ENCODE measurements at regions not wholly inside any gene's neighbourhood (a gene's known extent, or its start where the extent isn't known, plus 50 kb on each side); places are given as distances from the start of the nearest gene placed in this dataset.
"Not testable (repeated sequence)": the region's sequence is repeated elsewhere in the genome, so short reads cannot be mapped to it uniquely, and the experiment has no call there.

- no peak for DNase-seq (ENCODE audit: low spot score)
These were observed 487.6 kb upstream of the BOD1L1 start for GRCh38 chr4:14115106-14115505.

- DNase-seq (ENCODE audit: low spot score) = no peak
These were observed 490.2 kb upstream of the BOD1L1 start for GRCh38 chr4:14117575-14118238.

GRCh38 chr4:14124816-14125215 lies 497.3 kb upstream of the BOD1L1 start:
- no peak for DNase-seq (ENCODE audit: low spot score)

- DNase-seq (ENCODE audit: low spot score) = no peak
These were observed 498.0 kb upstream of the BOD1L1 start for GRCh38 chr4:14125375-14126129.

GRCh38 chr4:14130551-14130950 lies 503.0 kb upstream of the BOD1L1 start:
- DNase-seq (ENCODE audit: low spot score) = no peak

GRCh38 chr4:14131335-14131734 lies 503.8 kb upstream of the BOD1L1 start:
- no peak for DNase-seq (ENCODE audit: low spot score)

- DNase-seq (ENCODE audit: low spot score) = no peak
These were observed 504.8 kb upstream of the BOD1L1 start for GRCh38 chr4:14132301-14132700.

- DNase-seq (ENCODE audit: low spot score) = no peak
These were observed 510.6 kb upstream of the BOD1L1 start for GRCh38 chr4:14138106-14138505.

- no peak for DNase-seq (ENCODE audit: low spot score)
These were observed 516.4 kb upstream of the BOD1L1 start for GRCh38 chr4:14143892-14144291.

- no peak for DNase-seq (ENCODE audit: low spot score)
These were observed 521.9 kb upstream of the BOD1L1 start for GRCh38 chr4:14149176-14150053.

- no peak for DNase-seq (ENCODE audit: low spot score)
These were observed 523.6 kb upstream of the BOD1L1 start for GRCh38 chr4:14151101-14151500.

- no peak for DNase-seq (ENCODE audit: low spot score)
These were observed 525.5 kb upstream of the BOD1L1 start for GRCh38 chr4:14152834-14153519.

GRCh38 chr4:14155803-14156202 lies 528.3 kb upstream of the BOD1L1 start:
- DNase-seq (ENCODE audit: low spot score) = no peak

GRCh38 chr4:14157262-14157661 lies 529.7 kb upstream of the BOD1L1 start:
- DNase-seq (ENCODE audit: low spot score) = no peak

GRCh38 chr4:14165222-14165920 lies 537.8 kb upstream of the BOD1L1 start:
- DNase-seq (ENCODE audit: low spot score) = no peak

- DNase-seq (ENCODE audit: low spot score) = no peak
These were observed 540.5 kb upstream of the BOD1L1 start for GRCh38 chr4:14167876-14168510.

- no peak for DNase-seq (ENCODE audit: low spot score)
These were observed 541.4 kb upstream of the BOD1L1 start for GRCh38 chr4:14168919-14169318.

- DNase-seq (ENCODE audit: low spot score) = no peak
These were observed 541.9 kb upstream of the BOD1L1 start for GRCh38 chr4:14169460-14169859.

- not testable (repeated sequence) for DNase-seq (ENCODE audit: low spot score)
These were observed 542.4 kb upstream of the BOD1L1 start for GRCh38 chr4:14169940-14170339.

GRCh38 chr4:14176613-14177012 lies 549.1 kb upstream of the BOD1L1 start:
- DNase-seq (ENCODE audit: low spot score) = no peak

- no peak for DNase-seq (ENCODE audit: low spot score)
These were observed 550.5 kb upstream of the BOD1L1 start for GRCh38 chr4:14177987-14178386.
